ENCODE measurements at regions not wholly inside any gene's neighbourhood (a gene's known extent, or its start where the extent isn't known, plus 50 kb on each side); places are given as distances from the start of the nearest gene placed in this dataset.

DNA sequence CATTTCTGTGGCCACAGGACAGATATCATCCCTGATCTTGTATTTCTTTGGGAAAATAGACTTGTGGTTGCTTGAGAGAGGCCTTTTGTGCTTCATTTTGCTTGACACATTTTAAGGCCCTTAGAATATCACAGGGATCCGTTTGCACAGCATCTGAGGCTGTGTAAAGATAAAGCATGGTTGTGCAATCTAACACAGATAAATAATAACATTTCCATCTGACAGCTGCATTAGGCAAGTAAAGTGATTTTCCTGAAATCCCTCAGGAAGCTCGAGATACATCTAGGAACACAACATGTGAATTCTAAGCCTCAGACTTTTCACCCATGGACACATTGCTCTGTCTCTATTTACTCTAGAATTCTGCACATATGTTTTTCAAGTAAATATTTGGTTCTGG is 212.8 kb upstream of the ADAMTSL1 start:
- Histone ChIP-seq H3K56ac (ENCODE audit: insufficient read length, low read depth, low read length) (no peak overlapping the region), H3K14ac (ENCODE audit: insufficient read depth, low read length) (no peak overlapping the region), H3K4me2 (ENCODE audit: insufficient read depth, insufficient read length, low read length) (no peak overlapping the region), H3K23me2 (ENCODE audit: insufficient read length, low read depth, low read length, poor library complexity, severe bottlenecking) (peaks cover 2% of the 10 kb centered on the region), H3K23ac (ENCODE audit: insufficient read length, low read depth, low read length) (no peak overlapping the region), H3K27ac (ENCODE audit: insufficient read length, low read depth, low read length) (no peak overlapping the region), H4K5ac (ENCODE audit: insufficient read length, low read depth, low read length) (no peak overlapping the region), H3T11ph (ENCODE audit: low read length) (no peak overlapping the region), H3K9me3 (ENCODE audit: control insufficient read depth, low read depth, low read length) (no peaks in the 10 kb centered on the region), H2BK5ac (ENCODE audit: insufficient read length, low read length) (no peak overlapping the region), H3K4me1 (ENCODE audit: insufficient read depth, low read length) (no peaks in the 10 kb centered on the region), H3K79me1 (ENCODE audit: insufficient read depth, low read depth, low read length, poor library complexity, severe bottlenecking) (no peaks in the 10 kb centered on the region), H3K4ac (ENCODE audit: low read depth, low read length) (no peak overlapping the region), H3K9ac (ENCODE audit: extremely low read depth, insufficient read length, low read length) (no peak overlapping the region), H2AK5ac (ENCODE audit: insufficient read length, low read length) (no peak overlapping the region), H4K20me1 (ENCODE audit: control insufficient read depth, insufficient read depth, insufficient read length) (no peaks in the 10 kb centered on the region), H3K18ac (ENCODE audit: insufficient read length, low read depth, low read length) (no peak overlapping the region), H3K79me2 (ENCODE audit: insufficient read depth, low read length) (no peaks in the 10 kb centered on the region), H2BK20ac (ENCODE audit: low read depth, low read length, poor library complexity, severe bottlenecking) (no peak overlapping the region), H2AFZ (ENCODE audit: low read length) (no peak overlapping the region), H3K27me3 (ENCODE audit: insufficient read depth, low read length) (no peaks in the 10 kb centered on the region), H4K91ac (ENCODE audit: insufficient read length, low read depth, low read length) (no peak overlapping the region), H4K8ac (replicated peaks; ENCODE audit: insufficient read length, low read depth, low read length) (no peak overlapping the region), H2BK120ac (ENCODE audit: low read depth, low read length, poor library complexity, severe bottlenecking) (no peak overlapping the region), H2BK15ac (ENCODE audit: low read depth, low read length) (no peak overlapping the region), H2BK12ac (ENCODE audit: insufficient read length, low read depth, low read length) (no peak overlapping the region)
- peaks cover 1% of the 10 kb centered on the region; the same call in 1 of the 2 replicates for H3K27me3 Mint-ChIP-seq (ENCODE audit: low read depth)
- H3K4me3 Mint-ChIP-seq: no peak overlapping the region
- H3K4me1 Mint-ChIP-seq: peaks cover 14 to 17% of the 10 kb centered on the region in 2 experiments
- WGBS (ENCODE audit: extremely low coverage, insufficient read length, low lambda C conversion rate): no CpG with 5 or more reads among the region's 2 CpGs
- TF ChIP-seq, protein P1, sequence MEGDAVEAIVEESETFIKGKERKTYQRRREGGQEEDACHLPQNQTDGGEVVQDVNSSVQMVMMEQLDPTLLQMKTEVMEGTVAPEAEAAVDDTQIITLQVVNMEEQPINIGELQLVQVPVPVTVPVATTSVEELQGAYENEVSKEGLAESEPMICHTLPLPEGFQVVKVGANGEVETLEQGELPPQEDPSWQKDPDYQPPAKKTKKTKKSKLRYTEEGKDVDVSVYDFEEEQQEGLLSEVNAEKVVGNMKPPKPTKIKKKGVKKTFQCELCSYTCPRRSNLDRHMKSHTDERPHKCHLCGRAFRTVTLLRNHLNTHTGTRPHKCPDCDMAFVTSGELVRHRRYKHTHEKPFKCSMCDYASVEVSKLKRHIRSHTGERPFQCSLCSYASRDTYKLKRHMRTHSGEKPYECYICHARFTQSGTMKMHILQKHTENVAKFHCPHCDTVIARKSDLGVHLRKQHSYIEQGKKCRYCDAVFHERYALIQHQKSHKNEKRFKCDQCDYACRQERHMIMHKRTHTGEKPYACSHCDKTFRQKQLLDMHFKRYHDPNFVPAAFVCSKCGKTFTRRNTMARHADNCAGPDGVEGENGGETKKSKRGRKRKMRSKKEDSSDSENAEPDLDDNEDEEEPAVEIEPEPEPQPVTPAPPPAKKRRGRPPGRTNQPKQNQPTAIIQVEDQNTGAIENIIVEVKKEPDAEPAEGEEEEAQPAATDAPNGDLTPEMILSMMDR (conservative IDR thresholded peaks at IDR 0.05): no peak
- peaks cover 0 to 2% of the 10 kb centered on the region in 2 experiments; a peak in 1 of 5 replicates for H3K9me3 Mint-ChIP-seq
- no peak for DNase-seq
- H3K36me3 Mint-ChIP-seq (ENCODE audit: insufficient read depth in 1 of 3, low read depth in 3 of 3): no peaks in the 10 kb centered on the region
- no peak overlapping the region for H3K27ac Mint-ChIP-seq
